Naive thymus-derived CD4-positive, alpha-beta T cell (primary cell): ENCODE measurements at regions not wholly inside any gene's neighbourhood (a gene's known extent, or its start where the extent isn't known, plus 50 kb on each side); places are given as distances from the start of the nearest gene placed in this dataset.

Experiments
- ATAC-seq: fragments of 150-1000 bp; cut with Tn5 transposase; 2 replicates; pipeline ENCODE4 v1.10.0; 2021; ENCODE audit warnings: mild to moderate bottlenecking, moderate library complexity
- CTCF ChIA-PET: fragments of 350-600 bp; sonication (Branson Sonifier 250); formaldehyde crosslinking; loops from one replicate; lab custom pipeline; 2021; ENCODE audit warnings: antibody characterized with exemption; lab: Charles Lee
- POLR2A ChIA-PET: fragments of 350-600 bp; sonication (Branson Sonifier 250); formaldehyde crosslinking; loops from one replicate; lab custom pipeline; 2021; ENCODE audit warnings: antibody characterized with exemption, inconsistent platforms; lab: Charles Lee
- DNase-seq, 9 donors: peaks; one replicate each; pipeline versions ENCODE4 v3.0.0 to v3.0.0-alpha.2; 2020 to 2022; ENCODE audit warnings: mixed read lengths in 1 of 9
- H3K27ac ChIP-seq: one replicate; pipeline ENCODE4 v1.7.0; 2013; ENCODE audit warnings: mild to moderate bottlenecking, low read depth, low read length, moderate library complexity
- H3K27me3 ChIP-seq, 2 donors: one replicate each; pipeline ENCODE4 v1.7.0; 2013; ENCODE audit warnings: low read length in 2 of 2, mild to moderate bottlenecking in 2 of 2, moderate library complexity in 2 of 2; ENCODE audit not compliant: control insufficient read depth in 2 of 2, insufficient read depth in 2 of 2
- H3K36me3 ChIP-seq, 3 experiments: 1 replicate in 2 of 3; 2 replicates in 1 of 3; pipeline ENCODE4 v1.7.0; 2013; ENCODE audit warnings: low read length in 3 of 3, mild to moderate bottlenecking in 3 of 3, moderate library complexity in 1 of 3; ENCODE audit not compliant: insufficient read depth in 3 of 3, control insufficient read depth in 2 of 3
- H3K4me1 ChIP-seq, 2 donors: one replicate each; pipeline ENCODE4 v1.7.0; 2013; ENCODE audit warnings: low read length in 2 of 2, mild to moderate bottlenecking in 2 of 2, moderate library complexity in 1 of 2; ENCODE audit not compliant: control insufficient read depth in 2 of 2, insufficient read depth in 2 of 2
- H3K4me3 ChIP-seq: 2 replicates; pipeline ENCODE4 v1.7.0; 2013; ENCODE audit warnings: mild to moderate bottlenecking, low read length
- H3K9me3 ChIP-seq, 3 experiments: 1 replicate in 2 of 3; 2 replicates in 1 of 3; pipeline ENCODE4 v1.7.0; 2013; ENCODE audit warnings: low read length in 3 of 3; ENCODE audit not compliant: control insufficient read depth in 2 of 3
- H3K27ac Mint-ChIP-seq, 9 donors: one replicate each; pipeline ENCODE4 v1.8.0; 2020 to 2022; ENCODE audit warnings: mixed read lengths in 9 of 9, mild to moderate bottlenecking in 8 of 9, moderate library complexity in 5 of 9, inconsistent platforms in 2 of 9
- H3K27me3 Mint-ChIP-seq, 5 donors: one replicate each; pipeline ENCODE4 v1.8.0; 2021 to 2022; ENCODE audit warnings: mixed read lengths in 5 of 5, mild to moderate bottlenecking in 1 of 5
- H3K36me3 Mint-ChIP-seq, 5 donors: one replicate each; pipeline ENCODE4 v1.8.0; 2020 to 2022; ENCODE audit warnings: mixed read lengths in 5 of 5, mild to moderate bottlenecking in 3 of 5, inconsistent platforms in 1 of 5
- H3K4me1 Mint-ChIP-seq, 7 donors: one replicate each; pipeline ENCODE4 v1.8.0; 2020 to 2022; ENCODE audit warnings: mixed read lengths in 7 of 7, mild to moderate bottlenecking in 3 of 7, inconsistent platforms in 1 of 7
- H3K4me3 Mint-ChIP-seq, 10 donors: one replicate each; pipeline ENCODE4 v1.8.0; 2020 to 2022; ENCODE audit warnings: mild to moderate bottlenecking in 10 of 10, mixed read lengths in 10 of 10, moderate library complexity in 6 of 10, inconsistent platforms in 2 of 10
- H3K9me3 Mint-ChIP-seq, 11 donors: one replicate each; pipeline ENCODE4 v1.8.0; 2020 to 2022; ENCODE audit warnings: mixed read lengths in 11 of 11, mild to moderate bottlenecking in 4 of 11, inconsistent platforms in 1 of 11, moderate library complexity in 1 of 11
- intact Hi-C, 2 donors: fragments of 100-400 bp; cut with micrococcal nuclease; formaldehyde crosslinking; loops; one replicate each; pipeline ENCODE4 v1.15.1; 2023

DNA sequence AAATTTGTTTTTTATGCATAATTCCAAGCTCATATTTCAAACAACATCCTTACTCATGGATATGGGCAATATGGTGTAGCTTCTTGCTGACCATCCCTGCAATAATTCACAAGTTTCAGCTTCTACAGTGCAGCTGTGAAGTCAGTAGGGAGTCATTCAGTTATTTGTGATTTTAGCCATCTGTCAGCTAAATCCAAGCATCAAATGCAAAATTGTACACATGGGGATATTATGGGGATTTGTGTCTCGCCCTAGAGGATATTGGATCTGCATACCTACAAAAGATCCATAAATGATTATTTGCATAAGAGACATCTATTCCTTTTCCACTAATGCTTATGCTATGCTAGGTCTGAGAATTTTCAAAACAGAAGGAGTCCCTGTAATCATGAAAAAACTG is 217.9 kb upstream of the SLITRK5 start:
- H3K4me3 Mint-ChIP-seq: no peak overlapping the region
- Histone ChIP-seq H3K27me3 (no peaks in the 10 kb centered on the region), H3K9me3 (no peaks in the 10 kb centered on the region), H3K4me1 (no peaks in the 10 kb centered on the region), H3K4me3 (no peak overlapping the region), H3K27ac (no peak overlapping the region), H3K36me3 (no peaks in the 10 kb centered on the region)
- DNase-seq: no peak
- H3K36me3 Mint-ChIP-seq: no peaks in the 10 kb centered on the region
- H3K4me1 Mint-ChIP-seq: no peaks in the 10 kb centered on the region
- H3K27ac Mint-ChIP-seq: no peak overlapping the region
- ChIA-PET POLR2A (no interaction called here), CTCF (no interaction called here)
- intact Hi-C loops: no loop called here
- H3K9me3 Mint-ChIP-seq: peaks cover 0 to 23% (median 3%) of the 10 kb centered on the region in 11 donors
- H3K27me3 Mint-ChIP-seq: no peaks in the 10 kb centered on the region
- no peak for ATAC-seq

- Mint-ChIP-seq H3K4me3 (no peak overlapping the region), H3K27me3 (no peaks in the 10 kb centered on the region), H3K9me3 (peaks cover 0 to 9% (median 4%) of the 10 kb centered on the region in 11 donors), H3K36me3 (no peaks in the 10 kb centered on the region), H3K27ac (no peak overlapping the region), H3K4me1 (no peaks in the 10 kb centered on the region)
- ATAC-seq: no peak
- Histone ChIP-seq H3K9me3 (no peaks in the 10 kb centered on the region), H3K4me1 (no peaks in the 10 kb centered on the region), H3K36me3 (no peaks in the 10 kb centered on the region), H3K4me3 (no peak overlapping the region), H3K27me3 (no peaks in the 10 kb centered on the region), H3K27ac (no peak overlapping the region)
- ChIA-PET CTCF (no interaction called here), POLR2A (no interaction called here)
- DNase-seq: no peak
- intact Hi-C loops: no loop called here
Measured at GRCh38 chr13:87459419-87459818, 211.8 kb upstream of the SLITRK5 start.

GRCh38 chr13:87497426-87497825 is 173.7 kb upstream of the SLITRK5 start:
- ATAC-seq (no peak), DNase-seq (no peak)
- Histone ChIP-seq H3K27ac (no peak overlapping the region), H3K9me3 (peaks cover 0 to 4% (median 0%) of the 10 kb centered on the region in 3 experiments), H3K27me3 (no peaks in the 10 kb centered on the region), H3K4me3 (no peak overlapping the region), H3K4me1 (no peaks in the 10 kb centered on the region), H3K36me3 (no peaks in the 10 kb centered on the region)
- Mint-ChIP-seq H3K36me3 (no peaks in the 10 kb centered on the region), H3K4me1 (peaks cover 0 to 1% (median 0%) of the 10 kb centered on the region in 7 donors), H3K27me3 (no peaks in the 10 kb centered on the region), H3K9me3 (peaks cover 0 to 13% (median 4%) of the 10 kb centered on the region in 11 donors), H3K4me3 (no peak overlapping the region), H3K27ac (no peak overlapping the region)
- ChIA-PET POLR2A (no interaction called here), CTCF (interaction anchor here (0.7 kb wide), 1 partner anchor 15 kb away, joined by 3 read pairs; no protein-coding TSS in a partner anchor)
- intact Hi-C loops: no loop called here

DNA sequence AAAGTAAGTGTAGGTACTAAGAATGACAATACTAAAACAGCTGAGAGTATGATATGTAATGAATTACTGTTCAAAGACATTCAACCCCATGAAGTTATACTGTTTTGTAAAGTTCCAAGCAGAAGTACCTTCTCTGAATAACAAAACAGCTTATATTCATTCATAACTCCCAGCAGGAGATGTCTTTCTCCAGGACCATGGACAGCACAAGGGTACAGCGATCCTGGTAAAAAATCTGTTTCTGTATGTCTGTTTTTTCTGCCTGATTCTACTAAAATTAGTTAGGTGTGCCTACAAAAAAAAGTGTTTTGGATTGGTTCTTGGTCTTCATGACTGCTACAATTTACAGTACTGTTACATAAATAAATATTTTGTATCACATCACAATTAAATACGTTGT is 172.5 kb upstream of the SLITRK5 start:
- Mint-ChIP-seq H3K36me3 (no peaks in the 10 kb centered on the region), H3K27ac (no peak overlapping the region), H3K27me3 (no peaks in the 10 kb centered on the region), H3K4me3 (no peak overlapping the region), H3K4me1 (peaks cover 0 to 1% (median 0%) of the 10 kb centered on the region in 7 donors), H3K9me3 (peaks cover 0 to 13% (median 4%) of the 10 kb centered on the region in 11 donors)
- intact Hi-C loops: no loop called here
- no peak overlapping the region for H3K4me3 ChIP-seq
- no peaks in the 10 kb centered on the region for H3K27me3 ChIP-seq
- CTCF ChIA-PET: no interaction called here
- H3K27ac ChIP-seq: no peak overlapping the region
- POLR2A ChIA-PET: no interaction called here
- peaks cover 0 to 4% (median 0%) of the 10 kb centered on the region in 3 experiments for H3K9me3 ChIP-seq
- H3K4me1 ChIP-seq: no peaks in the 10 kb centered on the region
- DNase-seq (no peak), ATAC-seq (no peak)
- no peaks in the 10 kb centered on the region for H3K36me3 ChIP-seq

GRCh38 chr13:87524775-87525174 is 146.4 kb upstream of the SLITRK5 start:
- H3K9me3 Mint-ChIP-seq: peaks cover 0 to 15% (median 4%) of the 10 kb centered on the region in 11 donors

GRCh38 chr13:87533776-87534175 is 137.4 kb upstream of the SLITRK5 start:
- H3K4me1 Mint-ChIP-seq: no peaks in the 10 kb centered on the region
- Histone ChIP-seq H3K4me1 (no peaks in the 10 kb centered on the region), H3K27me3 (no peaks in the 10 kb centered on the region), H3K9me3 (no peaks in the 10 kb centered on the region), H3K36me3 (no peaks in the 10 kb centered on the region), H3K4me3 (no peak overlapping the region), H3K27ac (no peak overlapping the region)
- no peaks in the 10 kb centered on the region for H3K27me3 Mint-ChIP-seq
- intact Hi-C loops: no loop called here
- POLR2A ChIA-PET: no interaction called here
- H3K4me3 Mint-ChIP-seq: no peak overlapping the region
- no peak for DNase-seq
- ATAC-seq: no peak
- peaks cover 0 to 13% (median 5%) of the 10 kb centered on the region in 11 donors for H3K9me3 Mint-ChIP-seq
- H3K36me3 Mint-ChIP-seq: no peaks in the 10 kb centered on the region
- CTCF ChIA-PET: no interaction called here
- H3K27ac Mint-ChIP-seq: no peak overlapping the region

More at GRCh38 chr13:87524775-87525174, 146.4 kb upstream of the SLITRK5 start:
- DNase-seq (no peak), ATAC-seq (no peak)
- Histone ChIP-seq H3K27me3 (no peaks in the 10 kb centered on the region), H3K27ac (no peak overlapping the region), H3K9me3 (no peaks in the 10 kb centered on the region), H3K36me3 (no peaks in the 10 kb centered on the region), H3K4me3 (no peak overlapping the region), H3K4me1 (no peaks in the 10 kb centered on the region)
- no peak overlapping the region for H3K27ac Mint-ChIP-seq
- POLR2A ChIA-PET: no interaction called here
- no peaks in the 10 kb centered on the region for H3K27me3 Mint-ChIP-seq
- H3K4me3 Mint-ChIP-seq: no peak overlapping the region
- H3K4me1 Mint-ChIP-seq: no peaks in the 10 kb centered on the region
- CTCF ChIA-PET: no interaction called here
- no peaks in the 10 kb centered on the region for H3K36me3 Mint-ChIP-seq
- intact Hi-C loops: no loop called here

- H3K9me3 ChIP-seq: peaks cover 0 to 5% (median 0%) of the 10 kb centered on the region in 3 experiments
- POLR2A ChIA-PET: no interaction called here
- CTCF ChIA-PET: interaction anchor here (0.6 kb wide), 1 partner anchor 811 kb away, joined by 3 read pairs; no protein-coding TSS in a partner anchor
Measured at GRCh38 chr13:87535911-87536310, 135.3 kb upstream of the SLITRK5 start.

More at GRCh38 chr13:87535911-87536310, 135.3 kb upstream of the SLITRK5 start:
- DNase-seq (no peak), ATAC-seq (no peak)
- Mint-ChIP-seq H3K4me1 (no peaks in the 10 kb centered on the region), H3K27me3 (no peaks in the 10 kb centered on the region), H3K4me3 (no peak overlapping the region), H3K9me3 (peaks cover 0 to 14% (median 4%) of the 10 kb centered on the region in 11 donors), H3K36me3 (no peaks in the 10 kb centered on the region), H3K27ac (no peak overlapping the region)
- H3K4me1 ChIP-seq: no peaks in the 10 kb centered on the region
- no peak overlapping the region for H3K4me3 ChIP-seq
- intact Hi-C loops: no loop called here
- H3K27me3 ChIP-seq: no peaks in the 10 kb centered on the region
- H3K27ac ChIP-seq: no peak overlapping the region
- H3K36me3 ChIP-seq: no peaks in the 10 kb centered on the region
